Kidney epithelial cell (primary cell): ENCODE measurements at regions not wholly inside any gene's neighbourhood (a gene's known extent, or its start where the extent isn't known, plus 50 kb on each side); places are given as distances from the start of the nearest gene placed in this dataset.
A peak's percentile ranks its signal among the peaks of the same experiment; 100 is the strongest.

ENCODE experiments used
- DNase-seq: peaks from one replicate; pipeline ENCODE4 v3.0.0-alpha.2; 2010; ENCODE audit warnings: low read depth
- H3K27me3 ChIP-seq: 2 replicates; pipeline ENCODE4 v1.6.0; 2011; ENCODE audit warnings: low read length; ENCODE audit not compliant: control insufficient read depth, insufficient read depth
- H3K36me3 ChIP-seq: 2 replicates; pipeline ENCODE4 v1.5.1; 2011; ENCODE audit warnings: low read length; ENCODE audit not compliant: control insufficient read depth, insufficient read depth
- H3K4me3 ChIP-seq: 2 replicates; pipeline ENCODE4 v1.5.1; 2011; ENCODE audit warnings: low read depth, mild to moderate bottlenecking, control low read depth, low read length
- CTCF ChIP-seq: IDR thresholded peaks from 2 replicates; pipeline ENCODE4 v1.5.1; 2011; ENCODE audit warnings: mild to moderate bottlenecking, moderate library complexity, low read length, control low read depth, inconsistent platforms; ENCODE audit not compliant: insufficient read depth, poor library complexity, severe bottlenecking

GRCh38 chr11:70500076-70500847, 101.9 kb downstream of the CTTN start:
- Histone ChIP-seq H3K27me3 (no peaks in the 10 kb centered on the region), H3K4me3 (no peak overlapping the region), H3K36me3 (no peaks in the 10 kb centered on the region)
- no peak for DNase-seq
- TF ChIP-seq CTCF, result no peak

GRCh38 chr11:70501051-70501901, 102.9 kb downstream of the CTTN start:
- H3K36me3 ChIP-seq, result no peaks in the 10 kb centered on the region
- no peak for TF ChIP-seq CTCF
- no peak for DNase-seq
- no peak overlapping the region for H3K4me3 ChIP-seq
- no peaks in the 10 kb centered on the region for H3K27me3 ChIP-seq

GRCh38 chr11:70501933-70502540, 103.7 kb downstream of the CTTN start:
- no peak for TF ChIP-seq CTCF
- DNase-seq, result no peak
- H3K4me3 ChIP-seq, result no peak overlapping the region

GRCh38 chr11:70502677-70503467, 104.5 kb downstream of the CTTN start:
- Histone ChIP-seq H3K4me3 (no peak overlapping the region), H3K36me3 (no peaks in the 10 kb centered on the region)
- no peak for TF ChIP-seq CTCF

More at GRCh38 chr11:70501933-70502540, 103.7 kb downstream of the CTTN start:
- no peaks in the 10 kb centered on the region for H3K36me3 ChIP-seq
- H3K27me3 ChIP-seq, result no peaks in the 10 kb centered on the region

GRCh38 chr11:70503468-70504221, 105.3 kb downstream of the CTTN start:
- no peak for DNase-seq
- no peak overlapping the region for H3K4me3 ChIP-seq
- H3K27me3 ChIP-seq, result no peaks in the 10 kb centered on the region
- TF ChIP-seq CTCF, result peak; percentile 37
- no peaks in the 10 kb centered on the region for H3K36me3 ChIP-seq

More at GRCh38 chr11:70502677-70503467, 104.5 kb downstream of the CTTN start:
- no peaks in the 10 kb centered on the region for H3K27me3 ChIP-seq
- no peak for DNase-seq
